GM19025 (cell line): ENCODE measurements at regions not wholly inside any gene's neighbourhood (a gene's known extent, or its start where the extent isn't known, plus 50 kb on each side); places are given as distances from the start of the nearest gene placed in this dataset.
A peak's percentile ranks its signal among the peaks of the same experiment; 100 is the strongest.
"Not testable (repeated sequence)": the region's sequence is repeated elsewhere in the genome, so short reads cannot be mapped to it uniquely, and the experiment has no call there.

ENCODE experiments used
- ATAC-seq: cut with Tn5 transposase; IDR thresholded peaks from one replicate; pipeline ENCODE4 v1.9.1; 2021; ENCODE audit warnings: mild to moderate bottlenecking, low read depth, moderate library complexity; ENCODE audit not compliant: unreplicated experiment

GRCh38 chr6:114998492-114998891 is 655.7 kb upstream of the HS3ST5 start:
- no peak for ATAC-seq

DNA sequence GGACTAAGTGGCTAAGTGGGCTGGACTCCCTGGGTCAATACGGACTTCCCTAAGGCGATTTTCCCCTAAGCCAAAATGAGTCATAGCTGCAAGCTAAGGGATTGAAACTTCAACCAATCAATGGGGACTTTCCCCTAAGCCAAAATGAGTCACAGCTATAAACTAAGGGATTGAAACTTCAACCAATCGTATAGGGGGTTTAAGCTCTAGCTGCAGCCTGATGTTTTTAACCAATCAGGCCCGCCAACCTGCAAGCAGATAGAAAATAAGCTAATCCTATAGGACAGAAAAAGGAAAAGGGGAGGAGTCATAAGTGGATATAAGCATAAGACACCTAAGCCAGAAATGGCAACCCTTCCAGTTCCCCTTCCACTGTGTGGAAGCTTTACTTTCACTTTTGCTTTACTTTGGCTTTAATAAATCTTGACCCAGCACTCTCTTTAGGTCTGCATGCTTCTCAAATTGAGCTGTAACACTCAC is 655.0 kb upstream of the HS3ST5 start:
- peak; percentile 78 for ATAC-seq

GRCh38 chr6:114995526-114995925 is 652.7 kb upstream of the HS3ST5 start:
- ATAC-seq: no peak

DNA sequence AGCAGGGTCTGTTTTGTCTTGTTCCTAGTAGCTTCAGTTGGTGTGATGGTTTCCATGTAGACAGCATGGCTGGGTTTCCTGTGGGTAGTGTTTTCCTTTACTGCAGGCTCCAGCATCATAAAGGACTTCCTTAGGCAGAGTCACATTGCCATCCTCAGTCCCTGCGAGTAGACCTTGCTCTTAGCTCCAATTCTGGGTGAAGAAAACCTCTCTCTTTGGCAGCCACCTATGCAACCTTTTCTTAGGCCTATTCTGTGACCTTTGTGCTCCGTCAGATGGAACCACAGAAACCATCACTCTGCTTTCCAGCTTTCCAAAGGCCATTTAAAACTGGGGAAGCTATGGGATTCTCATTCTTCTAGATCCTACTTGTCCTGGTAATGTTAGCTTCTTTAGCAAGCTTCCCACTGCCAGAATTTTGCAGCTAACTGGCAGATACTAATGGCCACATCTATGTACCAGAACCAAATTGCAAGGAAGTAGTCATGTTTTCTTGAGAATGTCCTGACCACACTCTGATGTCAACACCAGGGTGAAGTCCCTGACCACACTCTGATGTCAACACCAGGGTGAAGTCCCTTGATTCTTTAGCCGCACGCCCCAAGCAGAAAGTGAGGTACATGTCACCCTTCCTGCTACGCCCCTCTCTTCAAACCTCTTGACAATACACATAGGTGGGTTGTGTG is 646.6 kb upstream of the HS3ST5 start:
- peak; percentile 100 for ATAC-seq

- ATAC-seq: no peak
Measured at GRCh38 chr6:114987281-114987680, 644.5 kb upstream of the HS3ST5 start.

- no peak for ATAC-seq
Measured at GRCh38 chr6:114955363-114955762, 612.5 kb upstream of the HS3ST5 start.

- ATAC-seq: no peak
Measured at GRCh38 chr6:114952229-114952628, 609.4 kb upstream of the HS3ST5 start.

DNA sequence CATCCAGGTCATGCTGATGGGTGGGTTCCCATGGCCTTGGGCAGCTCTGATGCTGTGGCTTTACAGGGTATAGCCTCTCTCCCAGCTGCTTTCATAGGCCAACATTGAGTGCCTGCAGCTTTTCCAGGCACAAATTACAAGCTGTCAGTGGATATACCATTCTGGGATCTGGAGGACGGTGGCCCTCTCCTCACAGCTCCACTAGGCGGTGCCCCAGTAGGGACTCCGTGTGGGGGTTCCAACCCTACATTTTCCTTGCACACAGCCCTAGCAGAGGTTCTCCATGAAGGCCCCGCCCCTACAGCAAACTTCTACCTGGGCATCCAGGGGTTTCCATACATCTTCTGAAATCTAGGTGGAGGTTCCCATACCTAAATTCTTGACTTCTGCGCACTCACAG is 602.6 kb upstream of the HS3ST5 start:
- ATAC-seq: no peak

GRCh38 chr6:114941078-114941477 is 598.3 kb upstream of the HS3ST5 start:
- no peak for ATAC-seq

DNA sequence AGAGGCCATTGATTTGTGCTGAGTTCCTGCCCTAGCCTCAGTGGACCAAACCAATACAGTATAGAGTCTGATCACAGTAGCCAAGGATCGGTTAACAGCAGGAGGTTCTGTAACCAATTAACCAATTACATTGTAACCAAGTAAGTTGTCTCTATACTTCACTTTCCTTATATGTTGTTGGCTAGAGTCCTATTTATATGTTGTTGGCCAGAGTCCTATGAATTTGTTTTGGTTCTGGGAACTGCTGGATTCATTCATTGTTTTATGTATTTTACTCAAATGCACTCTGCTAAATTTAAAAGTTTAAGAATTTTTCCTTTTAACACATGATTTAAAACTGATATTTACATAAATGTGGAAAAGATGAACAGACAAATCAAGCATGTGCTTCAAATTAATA is 597.4 kb upstream of the HS3ST5 start:
- no peak for ATAC-seq

GRCh38 chr6:114939630-114940029 is 596.8 kb upstream of the HS3ST5 start:
- ATAC-seq: no peak

- no peak for ATAC-seq
Measured at GRCh38 chr6:114936080-114936479, 593.3 kb upstream of the HS3ST5 start.

DNA sequence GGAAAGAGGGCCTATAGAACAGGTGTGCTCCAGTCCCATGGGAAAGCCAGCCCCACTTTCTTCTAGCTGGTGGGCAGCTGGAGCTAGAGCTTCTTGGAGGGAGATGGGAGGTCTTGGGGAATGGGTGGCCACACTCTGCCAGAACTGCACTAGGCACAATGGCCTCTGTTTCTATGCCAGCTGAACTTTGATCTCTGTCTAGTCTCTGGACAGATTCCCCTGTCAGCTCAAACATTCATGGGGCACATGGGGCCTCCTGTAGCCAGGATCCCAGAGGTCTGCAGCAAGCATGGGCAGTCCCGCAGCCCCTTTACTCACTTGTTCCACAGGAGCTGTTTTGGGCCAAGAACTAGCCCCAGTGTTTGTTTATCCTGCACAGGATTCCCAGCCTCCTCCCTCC is 591.3 kb upstream of the HS3ST5 start:
- no peak for ATAC-seq

DNA sequence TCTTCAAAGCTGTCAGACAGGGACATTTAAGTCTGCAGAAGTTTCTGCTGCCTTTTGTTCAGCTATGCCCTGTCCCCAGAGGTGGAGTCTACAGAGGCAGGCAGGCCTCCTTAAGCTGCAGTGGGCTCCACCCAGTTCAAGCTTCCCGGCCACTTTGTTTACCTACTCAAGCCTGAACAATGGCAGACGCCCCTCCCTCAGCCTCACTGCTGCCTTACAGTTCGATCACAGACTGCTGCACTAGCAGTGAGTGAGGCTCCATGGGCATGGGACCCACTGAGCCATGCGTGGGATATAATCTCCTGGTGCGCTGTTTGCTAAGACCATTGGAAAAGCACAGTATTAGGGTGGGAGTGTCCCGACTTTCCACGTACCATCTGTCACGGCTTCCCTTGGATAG is 585.9 kb upstream of the HS3ST5 start:
- not testable (repeated sequence) for ATAC-seq

DNA sequence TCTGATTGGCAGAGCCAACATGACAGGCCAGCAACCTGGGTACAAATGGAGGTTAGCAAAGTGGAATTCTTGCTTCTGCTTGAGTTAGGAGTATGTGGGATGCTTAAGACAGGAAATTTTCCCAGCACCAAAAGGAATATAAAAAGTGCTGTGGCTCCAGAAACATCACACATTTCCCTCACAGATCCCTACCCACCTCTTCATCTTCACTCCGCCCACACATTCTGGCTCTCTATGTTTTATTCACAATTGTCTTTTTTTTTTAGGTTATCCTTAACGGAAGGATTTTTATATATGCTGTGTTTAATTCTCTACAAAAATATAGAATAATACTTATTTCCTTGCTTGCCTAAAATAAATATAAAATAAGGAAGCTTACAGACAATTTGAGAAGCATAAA is 563.3 kb upstream of the HS3ST5 start:
- no peak for ATAC-seq

DNA sequence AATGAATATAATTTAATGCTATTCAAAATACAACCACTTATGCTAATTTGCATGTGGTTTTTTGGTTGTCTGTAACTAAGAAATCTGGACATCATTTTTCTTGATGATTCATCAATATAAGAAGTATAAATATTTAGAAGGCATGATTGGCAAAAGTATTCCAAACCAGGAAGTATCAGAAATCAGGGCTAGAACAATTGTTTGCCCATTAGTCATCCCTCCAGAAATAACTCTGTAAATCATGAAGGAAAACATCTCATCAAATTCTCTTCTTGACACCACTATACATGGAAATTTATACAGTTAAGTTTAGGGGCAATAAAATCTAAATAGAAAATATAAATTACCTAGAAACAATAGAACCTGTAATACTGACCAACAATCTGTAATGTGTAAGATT is 554.7 kb upstream of the HS3ST5 start:
- no peak for ATAC-seq

DNA sequence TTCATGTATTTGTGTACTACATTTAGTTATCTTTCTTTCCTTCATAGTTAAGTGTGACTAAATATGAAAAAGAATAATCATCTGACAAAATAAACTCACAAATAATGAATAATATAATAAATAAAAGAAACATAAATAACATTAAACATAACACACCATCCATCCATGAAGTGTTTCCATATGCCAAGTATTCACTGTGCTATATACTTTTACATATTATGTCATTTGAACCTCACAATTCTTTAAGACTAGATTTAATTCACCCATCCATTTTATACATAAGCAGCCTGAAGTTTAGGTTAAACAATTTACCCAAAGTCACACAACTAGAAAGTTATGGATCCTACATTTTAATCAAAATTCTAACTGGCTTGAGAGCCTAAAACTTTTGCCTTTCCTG is 549.4 kb upstream of the HS3ST5 start:
- ATAC-seq: no peak

DNA sequence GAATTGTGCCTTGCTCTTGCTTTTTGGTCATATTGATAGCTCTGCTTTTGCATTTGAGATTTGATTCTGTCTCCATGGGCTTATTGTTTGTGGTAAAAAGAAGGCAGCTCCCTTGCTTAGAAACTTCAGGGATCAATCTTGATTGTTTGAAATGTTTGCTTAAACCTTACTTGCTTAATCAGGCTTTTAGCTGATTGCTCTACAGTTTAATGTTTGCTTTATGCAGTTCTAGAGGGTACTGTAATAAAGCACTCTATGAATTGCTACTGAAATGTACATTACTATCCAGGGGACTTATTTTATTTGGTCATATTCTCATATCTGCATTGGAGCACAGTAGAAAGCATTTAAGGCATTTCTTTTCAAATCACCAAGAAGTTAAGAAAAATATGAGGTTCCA is 545.4 kb upstream of the HS3ST5 start:
- no peak for ATAC-seq

DNA sequence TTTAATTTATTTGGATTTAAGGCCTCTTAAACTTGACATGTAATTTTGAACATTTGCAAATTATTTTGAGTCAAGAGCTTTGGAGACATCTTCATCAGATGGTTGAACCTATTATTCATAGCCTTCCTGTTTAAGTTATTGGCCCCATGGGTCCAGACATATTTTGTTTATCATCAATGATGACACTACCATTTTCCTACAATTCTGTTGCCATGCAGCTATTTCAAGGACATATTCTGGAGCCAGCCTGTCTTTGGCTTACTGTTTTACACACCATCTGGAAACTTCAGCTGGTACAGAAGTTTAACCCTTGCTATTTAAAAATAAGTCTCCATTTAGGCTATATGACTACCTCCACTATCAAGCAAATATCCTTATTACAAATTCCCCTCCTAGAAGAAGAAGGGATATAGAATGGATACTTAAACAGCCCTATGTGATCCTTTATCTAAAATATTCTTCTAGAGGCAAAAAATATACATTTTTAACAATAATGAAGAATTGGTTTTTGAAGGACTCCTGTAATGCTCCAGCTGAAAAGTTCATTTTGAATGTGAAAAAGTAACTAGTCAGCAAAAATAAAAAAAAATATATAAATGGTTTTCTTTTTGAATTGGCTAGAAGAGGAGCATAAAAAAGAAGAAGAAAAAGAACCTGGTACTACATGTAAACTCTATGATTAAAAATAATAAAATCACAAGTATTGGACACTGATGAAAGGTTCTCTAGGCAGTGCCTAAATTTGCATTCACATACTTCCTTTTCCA is 544.0 kb upstream of the HS3ST5 start:
- no peak for ATAC-seq

DNA sequence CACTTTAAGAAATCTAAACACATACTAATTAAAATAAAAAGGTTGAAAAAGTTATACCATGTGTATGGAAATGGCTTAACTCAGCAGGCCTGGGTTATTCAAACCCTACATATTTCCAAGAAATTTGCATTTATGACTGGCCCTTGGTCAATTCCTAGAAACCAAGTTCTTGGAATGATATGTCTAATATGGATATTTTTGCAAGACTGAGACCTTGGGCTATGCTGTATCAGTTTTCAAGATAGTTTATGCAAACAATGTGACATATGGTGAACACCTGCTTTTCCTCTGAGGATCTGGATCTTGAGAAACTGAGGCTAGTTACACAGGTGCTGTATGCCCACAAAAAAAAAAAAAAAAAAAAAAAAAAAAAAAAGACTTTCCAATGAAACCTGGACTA is 536.9 kb upstream of the HS3ST5 start:
- ATAC-seq: no peak

DNA sequence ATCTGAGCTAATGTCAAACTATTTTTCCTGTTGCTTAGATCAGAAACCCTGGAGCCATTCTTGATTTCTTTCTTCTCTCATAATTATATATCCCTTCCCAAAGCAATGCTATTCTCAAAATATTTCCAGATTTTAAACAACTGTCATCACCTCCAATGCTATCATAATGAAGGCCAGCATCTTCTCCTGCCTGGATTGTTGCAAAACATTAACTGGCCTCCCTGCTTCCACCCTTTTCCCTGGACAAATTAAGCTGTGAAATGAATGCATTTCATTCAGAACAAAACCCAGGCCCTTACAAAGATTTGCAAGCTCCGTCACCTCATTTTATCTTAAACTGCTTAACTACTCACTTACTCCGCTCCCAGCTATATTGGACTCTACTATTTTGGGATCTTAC is 535.3 kb upstream of the HS3ST5 start:
- no peak for ATAC-seq

GRCh38 chr6:114874410-114874809 is 531.6 kb upstream of the HS3ST5 start:
- ATAC-seq: no peak
